Bronchial epithelial cell (primary cell): ENCODE measurements at regions not wholly inside any gene's neighbourhood (a gene's known extent, or its start where the extent isn't known, plus 50 kb on each side); places are given as distances from the start of the nearest gene placed in this dataset.

Experiments used
- DNase-seq: peaks from one replicate; pipeline ENCODE4 v3.0.0-alpha.2; 2010; ENCODE audit warnings: low read depth
- FAIRE-seq: peaks from 2 replicates; lab custom pipeline; 2011; peaks lifted over from hg19 to GRCh38; lab: Jason Lieb, UNC
- H3K27me3 ChIP-seq: 2 replicates; pipeline ENCODE4 v1.5.1; 2011; ENCODE audit warnings: low read length; ENCODE audit not compliant: control insufficient read depth, insufficient read depth
- H3K36me3 ChIP-seq: 2 replicates; pipeline ENCODE4 v1.5.1; 2011; ENCODE audit warnings: low read length; ENCODE audit not compliant: control insufficient read depth, insufficient read depth
- H3K4me3 ChIP-seq: 2 replicates; pipeline ENCODE4 v1.5.1; 2011; ENCODE audit warnings: mild to moderate bottlenecking, low read depth, low read length, control low read depth
- TF ChIP-seq, protein P1 (sequence below): IDR thresholded peaks from 2 replicates; pipeline ENCODE4 v1.5.1; 2011; ENCODE audit warnings: mild to moderate bottlenecking, moderate library complexity, low read length, control low read depth, inconsistent platforms; ENCODE audit not compliant: insufficient read depth, severe bottlenecking

DNA sequence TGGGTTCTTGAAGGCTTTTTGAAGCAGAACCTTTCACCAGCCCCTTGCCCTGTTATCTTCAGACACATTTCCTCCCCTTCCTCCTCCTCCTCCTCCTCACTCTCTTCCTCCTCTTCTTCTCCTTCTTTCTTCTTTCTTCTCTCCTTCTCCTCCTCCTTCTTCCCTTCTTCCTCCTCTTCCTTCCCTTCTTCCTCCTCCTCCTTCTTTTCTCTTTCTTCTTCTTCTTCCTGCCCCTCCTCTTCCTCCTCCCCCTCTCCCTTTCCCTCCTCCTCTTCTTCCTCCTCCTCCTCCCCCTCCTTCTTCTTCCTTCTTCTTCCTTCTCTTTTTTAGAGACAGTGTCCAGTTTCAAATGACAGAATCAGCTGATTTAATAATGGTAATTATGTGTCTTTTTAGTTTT is 226.0 kb downstream of the DKK2 start:
- DNase-seq (no peak), FAIRE-seq (no peak)

DNA sequence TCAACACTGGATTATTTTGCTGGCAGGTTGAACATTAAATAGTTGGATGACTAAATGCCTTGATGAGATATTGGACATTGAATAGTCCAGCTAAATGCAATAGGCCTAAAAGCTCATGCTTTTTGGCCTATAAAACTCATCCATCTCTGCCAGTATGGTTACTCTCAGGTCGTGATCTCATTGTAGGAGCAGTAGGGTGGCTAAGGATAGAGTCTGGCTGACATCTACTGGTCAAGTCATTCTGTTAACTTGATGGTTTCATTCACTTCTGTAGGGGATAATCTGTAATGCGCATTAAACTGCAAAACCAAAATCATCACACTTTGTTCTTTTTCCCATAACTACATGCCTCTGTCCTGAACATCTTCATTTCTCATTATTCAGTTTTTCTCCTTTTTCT is 227.0 kb downstream of the DKK2 start:
- TF ChIP-seq, protein P1, sequence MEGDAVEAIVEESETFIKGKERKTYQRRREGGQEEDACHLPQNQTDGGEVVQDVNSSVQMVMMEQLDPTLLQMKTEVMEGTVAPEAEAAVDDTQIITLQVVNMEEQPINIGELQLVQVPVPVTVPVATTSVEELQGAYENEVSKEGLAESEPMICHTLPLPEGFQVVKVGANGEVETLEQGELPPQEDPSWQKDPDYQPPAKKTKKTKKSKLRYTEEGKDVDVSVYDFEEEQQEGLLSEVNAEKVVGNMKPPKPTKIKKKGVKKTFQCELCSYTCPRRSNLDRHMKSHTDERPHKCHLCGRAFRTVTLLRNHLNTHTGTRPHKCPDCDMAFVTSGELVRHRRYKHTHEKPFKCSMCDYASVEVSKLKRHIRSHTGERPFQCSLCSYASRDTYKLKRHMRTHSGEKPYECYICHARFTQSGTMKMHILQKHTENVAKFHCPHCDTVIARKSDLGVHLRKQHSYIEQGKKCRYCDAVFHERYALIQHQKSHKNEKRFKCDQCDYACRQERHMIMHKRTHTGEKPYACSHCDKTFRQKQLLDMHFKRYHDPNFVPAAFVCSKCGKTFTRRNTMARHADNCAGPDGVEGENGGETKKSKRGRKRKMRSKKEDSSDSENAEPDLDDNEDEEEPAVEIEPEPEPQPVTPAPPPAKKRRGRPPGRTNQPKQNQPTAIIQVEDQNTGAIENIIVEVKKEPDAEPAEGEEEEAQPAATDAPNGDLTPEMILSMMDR, result peak; percentile 56
- Histone ChIP-seq H3K36me3 (no peaks in the 10 kb centered on the region), H3K27me3 (no peaks in the 10 kb centered on the region), H3K4me3 (no peak overlapping the region)
- DNase-seq (peak; percentile 58), FAIRE-seq (peak; percentile 23)

More for the DNA sequence above, 226.0 kb downstream of the DKK2 start:
- Histone ChIP-seq H3K36me3 (no peaks in the 10 kb centered on the region), H3K27me3 (no peaks in the 10 kb centered on the region), H3K4me3 (no peak overlapping the region)
- TF ChIP-seq, protein P1, result no peak

GRCh38 chr4:106806158-106806797 is 229.8 kb downstream of the DKK2 start:
- no peak for FAIRE-seq
- DNase-seq, result peak; percentile 26
- Histone ChIP-seq H3K36me3 (no peaks in the 10 kb centered on the region), H3K27me3 (no peaks in the 10 kb centered on the region), H3K4me3 (no peak overlapping the region)
- TF ChIP-seq, protein P1, result no peak

DNA sequence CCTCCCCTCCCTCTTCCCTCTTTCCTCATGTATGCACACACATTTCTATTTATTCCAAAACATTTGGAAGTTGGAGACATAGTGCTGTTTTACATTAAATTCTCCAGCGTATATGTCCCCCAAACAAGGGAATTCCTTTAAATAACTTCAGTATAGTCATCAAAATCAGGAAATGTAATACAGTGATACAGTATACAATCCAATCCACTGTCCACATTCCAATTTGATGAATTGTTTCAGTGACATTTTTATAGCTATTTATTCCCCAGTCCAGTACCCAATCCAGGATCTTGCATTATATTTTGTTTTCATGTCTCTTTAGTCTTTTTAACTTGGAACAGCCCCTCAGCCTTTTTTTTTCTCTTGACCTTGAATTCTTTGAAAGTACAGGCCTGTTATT is 233.0 kb downstream of the DKK2 start:
- H3K36me3 ChIP-seq, result no peaks in the 10 kb centered on the region
- DNase-seq (no peak), FAIRE-seq (no peak)
- H3K27me3 ChIP-seq, result no peaks in the 10 kb centered on the region
- H3K4me3 ChIP-seq, result no peak overlapping the region
- TF ChIP-seq, protein P1, result no peak

GRCh38 chr4:106801386-106801785 is 234.7 kb downstream of the DKK2 start:
- Histone ChIP-seq H3K4me3 (no peak overlapping the region), H3K27me3 (no peaks in the 10 kb centered on the region), H3K36me3 (no peaks in the 10 kb centered on the region)
- no peak for DNase-seq
- FAIRE-seq, result no peak
- TF ChIP-seq, protein P1, result no peak

GRCh38 chr4:106796876-106797275 is 239.2 kb downstream of the DKK2 start:
- Histone ChIP-seq H3K4me3 (no peak overlapping the region), H3K36me3 (no peaks in the 10 kb centered on the region), H3K27me3 (no peaks in the 10 kb centered on the region)
- no peak for FAIRE-seq
- DNase-seq, result no peak
- TF ChIP-seq, protein P1, result no peak
